ENCODE measurements at regions not wholly inside any gene's neighbourhood (a gene's known extent, or its start where the extent isn't known, plus 50 kb on each side); places are given as distances from the start of the nearest gene placed in this dataset.

DNA sequence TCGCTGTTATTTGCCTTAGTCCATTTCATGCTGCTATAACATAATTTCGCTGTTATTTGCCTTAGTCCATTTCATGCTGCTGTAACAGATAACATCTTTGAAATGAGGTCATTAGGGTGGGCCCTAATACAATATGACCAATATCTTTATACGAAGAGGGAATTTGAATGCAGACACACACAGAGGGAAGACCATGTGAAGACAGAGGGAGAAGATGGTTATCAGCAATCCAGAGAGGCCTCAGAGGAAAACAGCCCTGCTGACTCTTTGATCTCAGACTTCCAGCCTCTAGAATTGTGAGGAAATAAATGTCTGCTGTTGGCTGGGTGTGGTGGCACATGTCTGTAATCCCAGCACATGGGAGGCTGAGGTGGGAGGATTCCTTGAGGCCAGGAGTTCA, 404.9 kb downstream of the TYW1 start:
- Histone ChIP-seq H3K9me2 (replicated peaks; ENCODE audit: low read length) (no peaks in the 10 kb centered on the region), H3K27ac (ENCODE audit: low read length) (no peak overlapping the region), H3F3A (ENCODE audit: low read length, unreplicated experiment) (no peaks in the 10 kb centered on the region), H3K36me3 (ENCODE audit: low read depth, low read length) (no peaks in the 10 kb centered on the region), H3K4me2 (ENCODE audit: low read length) (no peak overlapping the region), H3K4me3 (ENCODE audit: low read length) (no peak overlapping the region), H3K79me2 (ENCODE audit: low read length) (no peaks in the 10 kb centered on the region), H3K27me3 (ENCODE audit: low read length) (no peaks in the 10 kb centered on the region), H4K20me1 (ENCODE audit: low read length) (no peaks in the 10 kb centered on the region), H2AFZ (ENCODE audit: low read length) (no peak overlapping the region), H3K4me1 (ENCODE audit: insufficient read depth, low read length) (no peaks in the 10 kb centered on the region), H3K9me3 (ENCODE audit: low read length) (no peaks in the 10 kb centered on the region), H3K9ac (ENCODE audit: low read length) (no peak overlapping the region)
- no peak for ATAC-seq
- CTCF ChIA-PET = no interaction called here
- POLR2A ChIA-PET (ENCODE audit: unreplicated experiment) = no interaction called here
- intact Hi-C loops (cut with micrococcal nuclease) = no loop called here
- no peak for TF ChIP-seq EZH2phosphoT487 (IDR thresholded peaks at IDR 0.05; ENCODE audit: borderline replicate concordance, low read length)
- no peak for TF ChIP-seq EZH2 (IDR thresholded peaks at IDR 0.05; ENCODE audit: low read length, unreplicated experiment)
- TF ChIP-seq, protein P1, sequence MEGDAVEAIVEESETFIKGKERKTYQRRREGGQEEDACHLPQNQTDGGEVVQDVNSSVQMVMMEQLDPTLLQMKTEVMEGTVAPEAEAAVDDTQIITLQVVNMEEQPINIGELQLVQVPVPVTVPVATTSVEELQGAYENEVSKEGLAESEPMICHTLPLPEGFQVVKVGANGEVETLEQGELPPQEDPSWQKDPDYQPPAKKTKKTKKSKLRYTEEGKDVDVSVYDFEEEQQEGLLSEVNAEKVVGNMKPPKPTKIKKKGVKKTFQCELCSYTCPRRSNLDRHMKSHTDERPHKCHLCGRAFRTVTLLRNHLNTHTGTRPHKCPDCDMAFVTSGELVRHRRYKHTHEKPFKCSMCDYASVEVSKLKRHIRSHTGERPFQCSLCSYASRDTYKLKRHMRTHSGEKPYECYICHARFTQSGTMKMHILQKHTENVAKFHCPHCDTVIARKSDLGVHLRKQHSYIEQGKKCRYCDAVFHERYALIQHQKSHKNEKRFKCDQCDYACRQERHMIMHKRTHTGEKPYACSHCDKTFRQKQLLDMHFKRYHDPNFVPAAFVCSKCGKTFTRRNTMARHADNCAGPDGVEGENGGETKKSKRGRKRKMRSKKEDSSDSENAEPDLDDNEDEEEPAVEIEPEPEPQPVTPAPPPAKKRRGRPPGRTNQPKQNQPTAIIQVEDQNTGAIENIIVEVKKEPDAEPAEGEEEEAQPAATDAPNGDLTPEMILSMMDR (conservative IDR thresholded peaks at IDR 0.05; ENCODE audit: low read depth, low read length) = no peak
- no peak for DNase-seq
- BruUV-seq (replicated peaks) = no TSS peak

DNA sequence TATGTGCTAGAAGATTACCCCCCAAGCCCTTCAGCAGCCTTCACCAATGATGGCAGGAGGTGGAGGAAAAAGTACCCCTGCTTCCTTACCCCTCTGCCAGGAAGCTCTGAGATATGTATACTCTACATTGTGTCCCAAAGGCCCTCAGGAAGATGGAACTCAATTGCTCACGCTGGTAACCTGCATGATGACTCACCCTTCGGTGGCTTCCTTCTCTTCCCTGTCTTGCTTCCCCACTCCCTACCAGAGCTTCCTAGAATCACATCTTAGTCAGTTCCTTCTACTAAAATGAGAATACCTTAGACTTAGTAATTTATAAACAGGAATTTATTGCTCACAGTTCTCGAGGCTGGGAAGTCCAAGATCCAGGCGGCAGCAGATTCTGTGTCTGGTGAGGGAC, 405.6 kb downstream of the TYW1 start:
- H3K4me3 ChIP-seq (ENCODE audit: low read length) = no peak overlapping the region
- H3K36me3 ChIP-seq (ENCODE audit: low read depth, low read length) = no peaks in the 10 kb centered on the region
- no peak overlapping the region for H3K9ac ChIP-seq (ENCODE audit: low read length)
- H3K9me2 ChIP-seq (replicated peaks; ENCODE audit: low read length) = no peaks in the 10 kb centered on the region
- BruUV-seq (replicated peaks) = no TSS peak
- no peaks in the 10 kb centered on the region for H3K27me3 ChIP-seq (ENCODE audit: low read length)
- no peaks in the 10 kb centered on the region for H3K4me1 ChIP-seq (ENCODE audit: insufficient read depth, low read length)
- no peak overlapping the region for H2AFZ ChIP-seq (ENCODE audit: low read length)
- H3F3A ChIP-seq (ENCODE audit: low read length, unreplicated experiment) = no peaks in the 10 kb centered on the region
- no peaks in the 10 kb centered on the region for H3K79me2 ChIP-seq (ENCODE audit: low read length)
- no peak for DNase-seq
- H3K4me2 ChIP-seq (ENCODE audit: low read length) = no peak overlapping the region
- no peaks in the 10 kb centered on the region for H4K20me1 ChIP-seq (ENCODE audit: low read length)
- ChIA-PET CTCF (no interaction called here), POLR2A (ENCODE audit: unreplicated experiment) (no interaction called here)
- intact Hi-C loops (cut with micrococcal nuclease) = no loop called here
- TF ChIP-seq EZH2 (IDR thresholded peaks at IDR 0.05; ENCODE audit: low read length, unreplicated experiment) (no peak), EZH2phosphoT487 (IDR thresholded peaks at IDR 0.05; ENCODE audit: borderline replicate concordance, low read length) (no peak)
- TF ChIP-seq, protein P1 (conservative IDR thresholded peaks at IDR 0.05; ENCODE audit: low read depth, low read length) = no peak
- ATAC-seq = no peak
- H3K27ac ChIP-seq (ENCODE audit: low read length) = no peak overlapping the region
- H3K9me3 ChIP-seq (ENCODE audit: low read length) = no peaks in the 10 kb centered on the region

- Histone ChIP-seq H3K9me2 (replicated peaks; ENCODE audit: low read length) (no peaks in the 10 kb centered on the region), H3K27me3 (ENCODE audit: low read length) (no peaks in the 10 kb centered on the region), H3K4me3 (ENCODE audit: low read length) (no peak overlapping the region), H3F3A (ENCODE audit: low read length, unreplicated experiment) (no peaks in the 10 kb centered on the region), H2AFZ (ENCODE audit: low read length) (no peak overlapping the region), H3K36me3 (ENCODE audit: low read depth, low read length) (no peaks in the 10 kb centered on the region), H4K20me1 (ENCODE audit: low read length) (no peaks in the 10 kb centered on the region), H3K9ac (ENCODE audit: low read length) (no peak overlapping the region), H3K27ac (ENCODE audit: low read length) (no peak overlapping the region), H3K4me1 (ENCODE audit: insufficient read depth, low read length) (no peaks in the 10 kb centered on the region), H3K79me2 (ENCODE audit: low read length) (no peaks in the 10 kb centered on the region), H3K4me2 (ENCODE audit: low read length) (no peak overlapping the region), H3K9me3 (ENCODE audit: low read length) (no peaks in the 10 kb centered on the region)
- ATAC-seq (no peak), DNase-seq (no peak)
- no peak for TF ChIP-seq EZH2 (IDR thresholded peaks at IDR 0.05; ENCODE audit: low read length, unreplicated experiment)
- TF ChIP-seq EZH2phosphoT487 (IDR thresholded peaks at IDR 0.05; ENCODE audit: borderline replicate concordance, low read length) = no peak
- TF ChIP-seq, protein P1 (conservative IDR thresholded peaks at IDR 0.05; ENCODE audit: low read depth, low read length) = no peak
- no TSS peak for BruUV-seq (replicated peaks)
- intact Hi-C loops (cut with micrococcal nuclease) = no loop called here
- POLR2A ChIA-PET (ENCODE audit: unreplicated experiment) = no interaction called here
- CTCF ChIA-PET = no interaction called here
Observed at GRCh38 chr7:67406976-67407375, 410.3 kb downstream of the TYW1 start.
